HCT116 (cell line): ENCODE measurements at regions not wholly inside any gene's neighbourhood (a gene's known extent, or its start where the extent isn't known, plus 50 kb on each side); places are given as distances from the start of the nearest gene placed in this dataset.

ENCODE experiments used
- CTCF ChIP-seq, 3 experiments: fragments of 200-600 bp in 1 of 3; sonication (generic) in 1 of 3; IDR thresholded peaks in 2 of 3; conservative IDR thresholded peaks in 1 of 3; 2 replicates each; pipeline ENCODE4 v1.5.1; 2012 to 2017; ENCODE audit warnings: low read depth in 2 of 3, low read length in 2 of 3, antibody characterized with exemption in 1 of 3, borderline replicate concordance in 1 of 3, control low read depth in 1 of 3, mild to moderate bottlenecking in 1 of 3, mixed read lengths in 1 of 3, mixed run types in 1 of 3, moderate library complexity in 1 of 3; ENCODE audit not compliant: insufficient read depth in 1 of 3
- MAX ChIP-seq: IDR thresholded peaks from 2 replicates; pipeline ENCODE4 v1.6.1; 2012

GRCh38 chr4:125501568-125501967 is 186.8 kb downstream of the FAT4 start:
- TF ChIP-seq CTCF (IDR thresholded peaks at IDR 0.05 in 2 of 3, conservative IDR thresholded peaks at IDR 0.05 in 1 of 3; ENCODE audit: borderline replicate concordance in 1 of 3, insufficient read depth in 1 of 3, low read depth in 2 of 3, low read length in 2 of 3) (no peak), MAX (no peak)
